Psoas muscle (tissue), 7 donors: ENCODE measurements at regions not wholly inside any gene's neighbourhood (a gene's known extent, or its start where the extent isn't known, plus 50 kb on each side); places are given as distances from the start of the nearest gene placed in this dataset.

Experiments
- ATAC-seq, 4 donors: fragments of 200-7000 bp; cut with Tn5 transposase; one replicate each; pipeline ENCODE4 v1.9.1; 2020; ENCODE audit warnings: moderate library complexity in 3 of 4, mild to moderate bottlenecking in 2 of 4
- DNase-seq, 2 donors: peaks; one replicate each; pipeline ENCODE4 v3.0.0-alpha.2; 2020
- H3K27ac ChIP-seq: fragments of 200-600 bp; one replicate; pipeline ENCODE4 v1.8.0; 2022
- H3K27me3 ChIP-seq, 3 donors: fragments of 200-600 bp in 1 of 3; one replicate each; pipeline versions ENCODE4 v1.6.1 to v1.8.0; 2013 to 2022; ENCODE audit warnings: low read length in 2 of 3, mild to moderate bottlenecking in 2 of 3, moderate library complexity in 1 of 3; ENCODE audit not compliant: insufficient read depth in 3 of 3
- H3K36me3 ChIP-seq, 2 donors: fragments of 200-600 bp in 1 of 2; one replicate each; pipeline versions ENCODE4 v1.6.1 to v1.8.0; 2013 to 2022; ENCODE audit warnings: low read depth in 1 of 2, mild to moderate bottlenecking in 1 of 2, moderate library complexity in 1 of 2; ENCODE audit not compliant: insufficient read depth in 1 of 2
- H3K4me1 ChIP-seq: fragments of 200-600 bp; one replicate; pipeline ENCODE4 v1.8.0; 2022
- H3K4me3 ChIP-seq: fragments of 200-600 bp; one replicate; pipeline ENCODE4 v1.8.0; 2022; ENCODE audit warnings: mild to moderate bottlenecking
- H3K9me3 ChIP-seq: fragments of 200-600 bp; one replicate; pipeline ENCODE4 v1.8.0; 2022
- CTCF ChIP-seq: fragments of 200-600 bp; IDR thresholded peaks from one replicate; pipeline ENCODE4 v1.8.0; 2022; ENCODE audit warnings: antibody characterized with exemption
- WGBS, 3 donors: extraction: QIAGEN DNeasy Blood & Tissue Kit; methylation state at CpG; one replicate each; pipeline versions ENCODE4 v1.1.6 to v1.1.7; 2013; 5-methylcytosine and 5-hydroxymethylcytosine counted together
- intact Hi-C, 2 donors: fragments of 100-400 bp; cut with DNase I; formaldehyde crosslinking; loops; one replicate each; pipeline versions ENCODE4 v1.11.0 to v1.14.2; 2022
- donor health status: healthy with polysubstance abuse.
- donor health status: DM: no; HTN: no; CAD: no; lungs with moderate emphysema.
- donor health status: Bipolar disorder and iron deficiency.
- donor health status: healthy.
- donor health status: DM: yes; HTN: yes; CAD: no.
- donor health status: DM: no; HTN: no; CAD: no.
- donor health status: DM: yes; HTN: yes; CAD: no.

GRCh38 chr7:89914711-89915110 lies 239.6 kb upstream of the STEAP1 start:
- Histone ChIP-seq H3K4me3 (no peak overlapping the region), H3K36me3 (no peaks in the 10 kb centered on the region), H3K27ac (no peak overlapping the region), H3K4me1 (no peaks in the 10 kb centered on the region), H3K27me3 (no peaks in the 10 kb centered on the region), H3K9me3 (no peaks in the 10 kb centered on the region)
- ATAC-seq (no peak), DNase-seq (no peak)
- intact Hi-C loops = no loop called here
- WGBS, 3 donors = 3 to 10% (median 7%) methylated on average over 2 of the region's 2 CpGs
- no peak for TF ChIP-seq CTCF

- no peak overlapping the region for H3K4me3 ChIP-seq
- no peaks in the 10 kb centered on the region for H3K9me3 ChIP-seq
- H3K27ac ChIP-seq = no peak overlapping the region
- no peak for ATAC-seq
- no peaks in the 10 kb centered on the region for H3K4me1 ChIP-seq
- WGBS, 3 donors = 50 to 91% (median 69%) methylated on average over 2 of the region's 2 CpGs
- no peak for TF ChIP-seq CTCF
- no peaks in the 10 kb centered on the region for H3K27me3 ChIP-seq
- H3K36me3 ChIP-seq = no peaks in the 10 kb centered on the region
- intact Hi-C loops = no loop called here
- no peak for DNase-seq
These were observed 228.1 kb upstream of the STEAP1 start for GRCh38 chr7:89926194-89926593.

GRCh38 chr7:89926701-89927100 lies 227.6 kb upstream of the STEAP1 start:
- H3K27ac ChIP-seq = no peak overlapping the region
- WGBS, 3 donors = 57 to 72% (median 63%) methylated on average over 6 of the region's 6 CpGs
- intact Hi-C loops = no loop called here
- no peak for ATAC-seq
- H3K9me3 ChIP-seq = no peaks in the 10 kb centered on the region
- TF ChIP-seq CTCF = no peak
- H3K27me3 ChIP-seq = no peaks in the 10 kb centered on the region
- H3K4me1 ChIP-seq = no peaks in the 10 kb centered on the region
- H3K36me3 ChIP-seq = no peaks in the 10 kb centered on the region
- no peak overlapping the region for H3K4me3 ChIP-seq
- DNase-seq = no peak

- TF ChIP-seq CTCF = no peak
- Histone ChIP-seq H3K9me3 (no peaks in the 10 kb centered on the region), H3K4me1 (no peaks in the 10 kb centered on the region), H3K4me3 (no peak overlapping the region), H3K36me3 (no peaks in the 10 kb centered on the region), H3K27me3 (no peaks in the 10 kb centered on the region), H3K27ac (no peak overlapping the region)
- DNase-seq (no peak), ATAC-seq (no peak)
- intact Hi-C loops = no loop called here
- WGBS, 3 donors = 6 to 30% (median 24%) methylated on average over 1 of the region's 1 CpG
These were observed 226.5 kb upstream of the STEAP1 start for GRCh38 chr7:89927762-89928161.

GRCh38 chr7:89928451-89928850 lies 225.8 kb upstream of the STEAP1 start:
- no peak for ATAC-seq
- Histone ChIP-seq H3K27me3 (no peaks in the 10 kb centered on the region), H3K27ac (no peak overlapping the region), H3K9me3 (no peaks in the 10 kb centered on the region), H3K4me1 (no peaks in the 10 kb centered on the region), H3K4me3 (no peak overlapping the region), H3K36me3 (no peaks in the 10 kb centered on the region)
- WGBS, 3 donors = 86 to 100% (median 97%) methylated on average over 1 of the region's 1 CpG
- no peak for TF ChIP-seq CTCF
- no peak for DNase-seq
- intact Hi-C loops = no loop called here
